H1 (cell line): ENCODE measurements at regions not wholly inside any gene's neighbourhood (a gene's known extent, or its start where the extent isn't known, plus 50 kb on each side); places are given as distances from the start of the nearest gene placed in this dataset.

Source experiments
- TF ChIP-seq, protein P1 (sequence below): fragments of 300-600 bp; sonication (generic); IDR thresholded peaks from 2 replicates; pipeline ENCODE4 v1.7.1; 2012; ENCODE audit warnings: low read length, moderate library complexity, mild to moderate bottlenecking, inconsistent platforms; ENCODE audit not compliant: insufficient replicate concordance

- TF ChIP-seq, protein P1, sequence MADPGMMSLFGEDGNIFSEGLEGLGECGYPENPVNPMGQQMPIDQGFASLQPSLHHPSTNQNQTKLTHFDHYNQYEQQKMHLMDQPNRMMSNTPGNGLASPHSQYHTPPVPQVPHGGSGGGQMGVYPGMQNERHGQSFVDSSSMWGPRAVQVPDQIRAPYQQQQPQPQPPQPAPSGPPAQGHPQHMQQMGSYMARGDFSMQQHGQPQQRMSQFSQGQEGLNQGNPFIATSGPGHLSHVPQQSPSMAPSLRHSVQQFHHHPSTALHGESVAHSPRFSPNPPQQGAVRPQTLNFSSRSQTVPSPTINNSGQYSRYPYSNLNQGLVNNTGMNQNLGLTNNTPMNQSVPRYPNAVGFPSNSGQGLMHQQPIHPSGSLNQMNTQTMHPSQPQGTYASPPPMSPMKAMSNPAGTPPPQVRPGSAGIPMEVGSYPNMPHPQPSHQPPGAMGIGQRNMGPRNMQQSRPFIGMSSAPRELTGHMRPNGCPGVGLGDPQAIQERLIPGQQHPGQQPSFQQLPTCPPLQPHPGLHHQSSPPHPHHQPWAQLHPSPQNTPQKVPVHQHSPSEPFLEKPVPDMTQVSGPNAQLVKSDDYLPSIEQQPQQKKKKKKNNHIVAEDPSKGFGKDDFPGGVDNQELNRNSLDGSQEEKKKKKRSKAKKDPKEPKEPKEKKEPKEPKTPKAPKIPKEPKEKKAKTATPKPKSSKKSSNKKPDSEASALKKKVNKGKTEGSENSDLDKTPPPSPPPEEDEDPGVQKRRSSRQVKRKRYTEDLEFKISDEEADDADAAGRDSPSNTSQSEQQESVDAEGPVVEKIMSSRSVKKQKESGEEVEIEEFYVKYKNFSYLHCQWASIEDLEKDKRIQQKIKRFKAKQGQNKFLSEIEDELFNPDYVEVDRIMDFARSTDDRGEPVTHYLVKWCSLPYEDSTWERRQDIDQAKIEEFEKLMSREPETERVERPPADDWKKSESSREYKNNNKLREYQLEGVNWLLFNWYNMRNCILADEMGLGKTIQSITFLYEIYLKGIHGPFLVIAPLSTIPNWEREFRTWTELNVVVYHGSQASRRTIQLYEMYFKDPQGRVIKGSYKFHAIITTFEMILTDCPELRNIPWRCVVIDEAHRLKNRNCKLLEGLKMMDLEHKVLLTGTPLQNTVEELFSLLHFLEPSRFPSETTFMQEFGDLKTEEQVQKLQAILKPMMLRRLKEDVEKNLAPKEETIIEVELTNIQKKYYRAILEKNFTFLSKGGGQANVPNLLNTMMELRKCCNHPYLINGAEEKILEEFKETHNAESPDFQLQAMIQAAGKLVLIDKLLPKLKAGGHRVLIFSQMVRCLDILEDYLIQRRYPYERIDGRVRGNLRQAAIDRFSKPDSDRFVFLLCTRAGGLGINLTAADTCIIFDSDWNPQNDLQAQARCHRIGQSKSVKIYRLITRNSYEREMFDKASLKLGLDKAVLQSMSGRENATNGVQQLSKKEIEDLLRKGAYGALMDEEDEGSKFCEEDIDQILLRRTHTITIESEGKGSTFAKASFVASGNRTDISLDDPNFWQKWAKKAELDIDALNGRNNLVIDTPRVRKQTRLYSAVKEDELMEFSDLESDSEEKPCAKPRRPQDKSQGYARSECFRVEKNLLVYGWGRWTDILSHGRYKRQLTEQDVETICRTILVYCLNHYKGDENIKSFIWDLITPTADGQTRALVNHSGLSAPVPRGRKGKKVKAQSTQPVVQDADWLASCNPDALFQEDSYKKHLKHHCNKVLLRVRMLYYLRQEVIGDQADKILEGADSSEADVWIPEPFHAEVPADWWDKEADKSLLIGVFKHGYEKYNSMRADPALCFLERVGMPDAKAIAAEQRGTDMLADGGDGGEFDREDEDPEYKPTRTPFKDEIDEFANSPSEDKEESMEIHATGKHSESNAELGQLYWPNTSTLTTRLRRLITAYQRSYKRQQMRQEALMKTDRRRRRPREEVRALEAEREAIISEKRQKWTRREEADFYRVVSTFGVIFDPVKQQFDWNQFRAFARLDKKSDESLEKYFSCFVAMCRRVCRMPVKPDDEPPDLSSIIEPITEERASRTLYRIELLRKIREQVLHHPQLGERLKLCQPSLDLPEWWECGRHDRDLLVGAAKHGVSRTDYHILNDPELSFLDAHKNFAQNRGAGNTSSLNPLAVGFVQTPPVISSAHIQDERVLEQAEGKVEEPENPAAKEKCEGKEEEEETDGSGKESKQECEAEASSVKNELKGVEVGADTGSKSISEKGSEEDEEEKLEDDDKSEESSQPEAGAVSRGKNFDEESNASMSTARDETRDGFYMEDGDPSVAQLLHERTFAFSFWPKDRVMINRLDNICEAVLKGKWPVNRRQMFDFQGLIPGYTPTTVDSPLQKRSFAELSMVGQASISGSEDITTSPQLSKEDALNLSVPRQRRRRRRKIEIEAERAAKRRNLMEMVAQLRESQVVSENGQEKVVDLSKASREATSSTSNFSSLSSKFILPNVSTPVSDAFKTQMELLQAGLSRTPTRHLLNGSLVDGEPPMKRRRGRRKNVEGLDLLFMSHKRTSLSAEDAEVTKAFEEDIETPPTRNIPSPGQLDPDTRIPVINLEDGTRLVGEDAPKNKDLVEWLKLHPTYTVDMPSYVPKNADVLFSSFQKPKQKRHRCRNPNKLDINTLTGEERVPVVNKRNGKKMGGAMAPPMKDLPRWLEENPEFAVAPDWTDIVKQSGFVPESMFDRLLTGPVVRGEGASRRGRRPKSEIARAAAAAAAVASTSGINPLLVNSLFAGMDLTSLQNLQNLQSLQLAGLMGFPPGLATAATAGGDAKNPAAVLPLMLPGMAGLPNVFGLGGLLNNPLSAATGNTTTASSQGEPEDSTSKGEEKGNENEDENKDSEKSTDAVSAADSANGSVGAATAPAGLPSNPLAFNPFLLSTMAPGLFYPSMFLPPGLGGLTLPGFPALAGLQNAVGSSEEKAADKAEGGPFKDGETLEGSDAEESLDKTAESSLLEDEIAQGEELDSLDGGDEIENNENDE = no peak
Observed at GRCh38 chr20:55701467-55701866, 303.9 kb downstream of the CBLN4 start (continued).
